AG10803 (cell line): ENCODE measurements at regions not wholly inside any gene's neighbourhood (a gene's known extent, or its start where the extent isn't known, plus 50 kb on each side); places are given as distances from the start of the nearest gene placed in this dataset.

Source experiments
- DNase-seq: peaks from one replicate; pipeline ENCODE4 v3.0.0; 2010; ENCODE audit warnings: low read depth
- H3K4me3 ChIP-seq: 2 replicates; pipeline ENCODE4 v1.5.1; 2011; ENCODE audit warnings: mild to moderate bottlenecking, low read length, control low read depth
- TF ChIP-seq, protein P1 (sequence below): conservative IDR thresholded peaks from 2 replicates; pipeline ENCODE4 v1.5.1; 2011; ENCODE audit warnings: mild to moderate bottlenecking, low read length, control low read depth, inconsistent platforms

DNA sequence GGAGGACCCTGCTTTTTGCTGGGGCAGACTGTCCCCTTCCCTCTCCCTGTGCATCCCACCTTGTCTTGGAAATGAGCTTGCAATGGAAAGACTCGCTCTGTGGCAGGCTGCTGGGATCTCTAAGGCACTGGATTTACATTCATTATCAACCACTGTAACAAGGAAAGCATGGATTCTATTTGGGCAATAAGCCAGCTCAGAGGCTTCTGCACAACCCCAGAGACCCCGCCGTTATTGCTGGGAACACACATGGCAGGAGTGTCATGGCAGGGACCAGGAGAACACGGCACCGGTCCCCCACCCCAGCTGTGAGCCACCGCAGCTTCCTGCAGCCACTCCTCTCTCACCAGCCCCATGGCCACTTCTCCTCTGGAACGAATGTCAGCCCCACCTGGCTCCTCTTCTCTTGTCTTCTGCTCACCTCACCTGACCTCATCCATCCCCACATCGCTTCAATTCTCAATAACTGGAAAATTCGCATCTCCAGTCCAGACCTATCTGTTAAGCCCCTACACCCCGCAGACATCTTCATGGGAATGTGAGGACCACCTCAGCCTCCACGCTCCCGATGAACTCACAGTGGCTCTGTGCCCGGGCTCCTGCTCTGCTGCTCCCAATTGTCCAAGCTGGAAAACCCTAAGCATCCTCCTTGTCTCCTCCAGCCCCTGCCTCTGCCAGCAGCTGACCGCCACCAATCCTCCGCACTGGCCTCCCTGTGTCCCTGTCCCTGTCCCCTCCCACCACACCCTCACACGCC is 181.5 kb downstream of the USP12 start:
- DNase-seq: no peak
- TF ChIP-seq, protein P1, sequence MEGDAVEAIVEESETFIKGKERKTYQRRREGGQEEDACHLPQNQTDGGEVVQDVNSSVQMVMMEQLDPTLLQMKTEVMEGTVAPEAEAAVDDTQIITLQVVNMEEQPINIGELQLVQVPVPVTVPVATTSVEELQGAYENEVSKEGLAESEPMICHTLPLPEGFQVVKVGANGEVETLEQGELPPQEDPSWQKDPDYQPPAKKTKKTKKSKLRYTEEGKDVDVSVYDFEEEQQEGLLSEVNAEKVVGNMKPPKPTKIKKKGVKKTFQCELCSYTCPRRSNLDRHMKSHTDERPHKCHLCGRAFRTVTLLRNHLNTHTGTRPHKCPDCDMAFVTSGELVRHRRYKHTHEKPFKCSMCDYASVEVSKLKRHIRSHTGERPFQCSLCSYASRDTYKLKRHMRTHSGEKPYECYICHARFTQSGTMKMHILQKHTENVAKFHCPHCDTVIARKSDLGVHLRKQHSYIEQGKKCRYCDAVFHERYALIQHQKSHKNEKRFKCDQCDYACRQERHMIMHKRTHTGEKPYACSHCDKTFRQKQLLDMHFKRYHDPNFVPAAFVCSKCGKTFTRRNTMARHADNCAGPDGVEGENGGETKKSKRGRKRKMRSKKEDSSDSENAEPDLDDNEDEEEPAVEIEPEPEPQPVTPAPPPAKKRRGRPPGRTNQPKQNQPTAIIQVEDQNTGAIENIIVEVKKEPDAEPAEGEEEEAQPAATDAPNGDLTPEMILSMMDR: no peak
- no peak overlapping the region for H3K4me3 ChIP-seq

DNA sequence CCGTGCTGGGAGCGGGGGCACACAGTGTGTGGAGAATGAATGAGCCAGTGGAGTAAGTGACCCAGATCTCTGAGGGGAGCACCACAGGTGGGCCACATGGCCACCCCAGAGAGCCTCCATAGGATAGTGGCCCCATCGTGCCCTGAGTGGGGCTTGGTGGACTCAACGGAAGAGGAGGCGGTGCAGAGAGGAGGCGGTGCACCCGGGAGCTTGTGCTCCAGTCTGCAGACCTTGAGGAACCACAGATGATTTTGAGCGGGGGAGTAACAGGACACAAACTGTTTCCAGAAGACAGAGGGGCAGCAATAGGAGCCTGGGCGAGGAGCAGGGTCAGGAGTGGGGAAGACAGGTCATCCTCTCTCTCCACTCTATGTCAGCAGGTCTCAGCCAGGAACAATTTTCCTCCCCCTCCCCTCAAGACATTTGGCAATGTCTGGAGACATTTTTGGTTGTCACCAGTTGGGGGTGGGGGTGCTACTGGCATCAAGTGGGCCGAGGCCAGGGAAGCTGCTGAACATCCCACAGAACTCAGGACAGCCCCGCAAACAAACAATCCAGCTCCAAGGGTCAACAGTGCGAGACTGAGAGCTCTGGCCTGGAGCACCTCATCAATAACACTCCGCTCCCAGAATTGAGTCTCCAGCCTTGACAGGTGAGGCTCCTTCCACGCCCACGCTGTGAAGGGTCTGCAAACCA is 182.2 kb downstream of the USP12 start:
- H3K4me3 ChIP-seq: no peak overlapping the region
- TF ChIP-seq, protein P1: no peak
- DNase-seq: no peak

DNA sequence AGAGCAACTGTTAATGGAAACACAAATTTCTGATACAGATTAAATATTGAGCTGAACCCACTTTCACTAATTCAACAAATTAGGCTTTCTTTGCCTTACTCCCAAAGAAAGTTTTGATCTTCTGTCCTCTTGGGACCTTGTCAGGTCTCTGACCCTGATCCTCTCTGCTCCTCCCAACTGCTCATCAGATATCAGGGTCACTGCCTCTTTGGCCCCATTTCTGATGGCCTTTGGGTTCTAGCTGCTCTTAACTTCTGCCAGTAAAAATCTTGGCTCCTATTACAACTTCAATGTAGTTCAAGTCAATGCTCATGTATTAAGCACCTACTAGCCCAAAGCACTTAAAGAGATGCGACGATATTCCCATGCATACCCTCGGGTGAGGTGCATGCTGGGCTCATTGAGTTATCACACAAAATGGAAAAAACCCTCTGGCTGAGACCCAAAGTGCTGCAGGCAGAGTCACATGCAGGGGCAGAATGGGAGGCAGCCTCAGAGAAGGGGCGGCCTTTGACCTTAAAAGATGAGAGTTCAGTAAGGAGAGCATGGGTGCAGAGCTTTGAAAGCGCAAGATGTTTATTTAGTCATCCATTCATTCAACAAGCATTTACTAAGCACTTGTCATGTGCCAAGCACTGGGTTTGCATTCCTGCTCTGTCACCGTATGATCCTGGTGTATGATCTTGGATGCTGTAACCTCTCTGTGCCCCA is 183.4 kb downstream of the USP12 start:
- DNase-seq: no peak
- TF ChIP-seq, protein P1: no peak
- H3K4me3 ChIP-seq: no peak overlapping the region

DNA sequence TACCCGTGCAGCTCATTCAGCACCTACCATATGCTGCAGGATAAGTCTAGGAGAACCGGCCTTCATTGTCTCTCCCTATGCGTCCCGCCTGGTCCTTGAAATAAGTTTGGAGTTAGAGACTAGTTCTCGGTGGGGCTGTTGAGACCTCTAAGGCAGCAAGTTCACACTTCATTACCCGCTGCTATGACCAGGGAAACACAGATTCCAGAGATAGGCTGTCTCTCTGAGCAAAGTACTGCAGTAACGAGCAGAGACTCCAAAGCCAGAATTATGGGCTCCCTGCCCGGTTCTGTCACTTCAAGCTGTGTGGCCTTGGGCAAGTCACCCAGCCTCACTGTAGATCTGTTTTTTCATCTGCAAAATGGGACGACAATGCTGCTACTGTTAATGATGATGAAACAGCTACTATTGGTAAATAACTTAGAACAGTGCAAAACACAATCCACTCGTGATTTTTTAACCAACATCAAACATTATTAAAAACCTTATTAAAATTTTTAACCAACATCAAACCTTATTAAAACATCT is 184.1 kb downstream of the USP12 start:
- no peak overlapping the region for H3K4me3 ChIP-seq
- DNase-seq: no peak
- TF ChIP-seq, protein P1: no peak

DNA sequence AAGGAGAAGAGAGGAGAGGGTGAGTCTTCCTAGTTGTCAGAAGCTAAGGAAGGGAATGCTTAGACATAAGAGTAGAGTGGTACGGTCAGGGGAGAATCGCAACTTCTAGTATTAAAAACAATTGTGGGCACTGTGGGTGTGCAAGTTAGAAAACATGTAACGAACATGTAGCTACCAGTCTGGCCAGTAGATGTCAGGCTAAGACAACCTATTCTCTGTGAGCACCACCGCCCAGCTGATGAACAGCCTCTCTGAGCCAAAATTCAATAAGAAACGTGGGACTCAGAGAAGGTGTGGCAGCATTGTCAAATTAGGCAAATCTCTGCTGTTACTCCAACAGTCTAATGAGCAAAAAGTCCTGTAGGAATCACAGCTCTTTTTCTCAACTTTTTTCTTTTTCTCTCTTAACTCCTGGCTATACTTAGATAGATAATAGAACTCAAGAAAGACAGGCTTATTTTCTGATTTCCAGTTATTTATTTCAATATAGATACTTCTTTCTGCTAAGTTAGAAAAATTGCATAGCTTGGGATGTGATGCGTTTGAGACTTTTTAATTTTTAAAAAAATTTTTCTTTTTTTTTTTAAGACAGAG is 186.2 kb downstream of the USP12 start:
- TF ChIP-seq, protein P1: peak; percentile 83

DNA sequence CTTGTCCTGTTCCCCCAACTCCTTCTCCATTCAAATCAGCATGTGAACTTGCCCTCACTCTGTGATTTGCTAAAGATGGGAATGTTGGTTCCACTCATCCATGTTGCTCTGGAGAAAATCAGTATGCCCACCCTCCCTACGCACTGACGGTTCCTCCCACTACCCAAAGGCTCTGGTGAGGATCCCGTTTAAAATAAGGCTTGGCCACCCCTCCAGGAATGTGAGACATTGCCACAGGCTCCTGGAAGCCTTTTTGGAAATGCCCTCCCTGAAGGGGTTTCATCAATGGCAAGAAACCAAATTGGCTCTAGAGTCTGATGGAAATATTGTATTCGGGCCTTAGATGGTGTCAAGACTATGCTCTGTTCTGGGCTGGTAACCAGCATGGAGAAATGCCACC is 187.3 kb downstream of the USP12 start:
- TF ChIP-seq, protein P1: no peak
- no peak overlapping the region for H3K4me3 ChIP-seq
- DNase-seq: no peak

More for the DNA sequence above, 186.2 kb downstream of the USP12 start:
- peak; percentile 73 for DNase-seq
- no peak overlapping the region for H3K4me3 ChIP-seq
